ENCODE measurements at regions not wholly inside any gene's neighbourhood (a gene's known extent, or its start where the extent isn't known, plus 50 kb on each side); places are given as distances from the start of the nearest gene placed in this dataset.
"Not testable (repeated sequence)": the region's sequence is repeated elsewhere in the genome, so short reads cannot be mapped to it uniquely, and the experiment has no call there.

- TF ChIP-seq CTCF (IDR thresholded peaks at IDR 0.05; ENCODE audit: borderline replicate concordance, extremely low read depth, low read length, poor library complexity, severe bottlenecking); EZH2 (IDR thresholded peaks at IDR 0.05; ENCODE audit: borderline replicate concordance, low read depth, low read length, severe bottlenecking): not testable (repeated sequence)
Observed at GRCh38 chr7:73176813-73177212, 91.0 kb upstream of the SPDYE9 start.

Measured in DND-41 (cell line).